KMS-11 (cell line): ENCODE measurements at regions not wholly inside any gene's neighbourhood (a gene's known extent, or its start where the extent isn't known, plus 50 kb on each side); places are given as distances from the start of the nearest gene placed in this dataset.

Experiments used
- H2AFZ ChIP-seq: fragments of 200-600 bp; sonication (generic); 2 replicates; pipeline ENCODE4 v1.6.1; 2016; ENCODE audit warnings: antibody characterized with exemption, mixed run types, low read depth
- H3K27ac ChIP-seq: fragments of 200-600 bp; sonication (generic); 2 replicates; pipeline ENCODE4 v1.6.1; 2016; ENCODE audit warnings: mild to moderate bottlenecking, mixed run types
- H3K27me3 ChIP-seq: fragments of 200-600 bp; sonication (generic); 2 replicates; pipeline ENCODE4 v1.6.1; 2017; ENCODE audit warnings: mild to moderate bottlenecking, low read depth, mixed run types, moderate library complexity; ENCODE audit not compliant: insufficient read depth
- H3K36me3 ChIP-seq: fragments of 200-600 bp; sonication (generic); 2 replicates; pipeline ENCODE4 v1.6.1; 2017; ENCODE audit warnings: mild to moderate bottlenecking, mixed run types; ENCODE audit not compliant: insufficient read depth
- H3K4me1 ChIP-seq: fragments of 200-600 bp; sonication (generic); 2 replicates; pipeline ENCODE4 v1.6.1; 2016; ENCODE audit warnings: mild to moderate bottlenecking, low read depth, mixed run types; ENCODE audit not compliant: poor library complexity, severe bottlenecking
- H3K4me2 ChIP-seq: fragments of 200-600 bp; sonication (generic); 2 replicates; pipeline ENCODE4 v1.7.0; 2016; ENCODE audit warnings: mild to moderate bottlenecking, mixed run types
- H3K4me3 ChIP-seq: fragments of 200-600 bp; sonication (generic); IDR thresholded peaks from 2 replicates; pipeline ENCODE4 v1.6.1; 2017; ENCODE audit warnings: low read depth, low read length, mixed read lengths; ENCODE audit not compliant: insufficient read depth
- H3K79me2 ChIP-seq: fragments of 200-600 bp; sonication (generic); 2 replicates; pipeline ENCODE4 v1.6.1; 2016; ENCODE audit warnings: low read depth, mixed run types; ENCODE audit not compliant: insufficient read depth
- H3K9ac ChIP-seq: fragments of 200-600 bp; sonication (generic); 2 replicates; pipeline ENCODE4 v1.6.1; 2016; ENCODE audit warnings: mild to moderate bottlenecking, mixed run types
- H4K20me1 ChIP-seq: fragments of 200-600 bp; sonication (generic); 2 replicates; pipeline ENCODE4 v1.6.1; 2016; ENCODE audit warnings: mild to moderate bottlenecking, mixed run types; ENCODE audit not compliant: insufficient read depth
- TF ChIP-seq, protein P1 (sequence below): fragments of 200-600 bp; sonication (generic); conservative IDR thresholded peaks from 2 replicates; pipeline ENCODE4 v1.6.1; 2017; ENCODE audit warnings: low read depth, mild to moderate bottlenecking, antibody characterized with exemption, low read length, moderate library complexity, mixed read lengths

- Histone ChIP-seq H3K27me3 (no peaks in the 10 kb centered on the region), H4K20me1 (no peaks in the 10 kb centered on the region), H3K27ac (no peak overlapping the region), H2AFZ (no peak overlapping the region), H3K9ac (no peak overlapping the region), H3K36me3 (no peaks in the 10 kb centered on the region), H3K4me3 (no peak overlapping the region), H3K4me1 (no peaks in the 10 kb centered on the region), H3K79me2 (no peaks in the 10 kb centered on the region), H3K4me2 (no peak overlapping the region)
- TF ChIP-seq, protein P1, sequence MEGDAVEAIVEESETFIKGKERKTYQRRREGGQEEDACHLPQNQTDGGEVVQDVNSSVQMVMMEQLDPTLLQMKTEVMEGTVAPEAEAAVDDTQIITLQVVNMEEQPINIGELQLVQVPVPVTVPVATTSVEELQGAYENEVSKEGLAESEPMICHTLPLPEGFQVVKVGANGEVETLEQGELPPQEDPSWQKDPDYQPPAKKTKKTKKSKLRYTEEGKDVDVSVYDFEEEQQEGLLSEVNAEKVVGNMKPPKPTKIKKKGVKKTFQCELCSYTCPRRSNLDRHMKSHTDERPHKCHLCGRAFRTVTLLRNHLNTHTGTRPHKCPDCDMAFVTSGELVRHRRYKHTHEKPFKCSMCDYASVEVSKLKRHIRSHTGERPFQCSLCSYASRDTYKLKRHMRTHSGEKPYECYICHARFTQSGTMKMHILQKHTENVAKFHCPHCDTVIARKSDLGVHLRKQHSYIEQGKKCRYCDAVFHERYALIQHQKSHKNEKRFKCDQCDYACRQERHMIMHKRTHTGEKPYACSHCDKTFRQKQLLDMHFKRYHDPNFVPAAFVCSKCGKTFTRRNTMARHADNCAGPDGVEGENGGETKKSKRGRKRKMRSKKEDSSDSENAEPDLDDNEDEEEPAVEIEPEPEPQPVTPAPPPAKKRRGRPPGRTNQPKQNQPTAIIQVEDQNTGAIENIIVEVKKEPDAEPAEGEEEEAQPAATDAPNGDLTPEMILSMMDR, result no peak
These were observed 327.4 kb upstream of the ZC3H12C start for GRCh38 chr11:109765709-109766311.

DNA sequence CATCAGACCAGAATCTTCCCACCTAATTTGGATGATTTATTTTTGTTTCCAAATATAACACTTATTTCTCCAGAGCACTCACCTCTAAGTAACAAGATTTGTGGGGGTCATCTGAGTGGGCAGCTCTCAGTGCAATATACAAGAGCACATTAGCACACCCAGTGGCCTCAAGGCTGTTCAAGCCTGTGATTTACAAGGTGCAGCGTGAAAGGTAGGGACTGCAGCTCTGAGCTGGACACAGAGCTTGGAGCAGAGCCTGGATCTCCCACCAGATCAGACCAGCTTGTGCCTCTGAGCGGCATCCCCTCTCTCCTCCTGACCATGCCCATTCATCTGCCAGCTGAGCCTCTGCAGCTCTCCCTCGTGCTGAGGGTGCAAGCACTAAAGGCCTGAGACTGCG lies 323.3 kb upstream of the ZC3H12C start:
- Histone ChIP-seq H3K4me2 (no peak overlapping the region), H4K20me1 (no peaks in the 10 kb centered on the region), H3K27ac (no peak overlapping the region), H3K4me3 (no peak overlapping the region), H3K9ac (no peak overlapping the region), H3K4me1 (no peaks in the 10 kb centered on the region), H3K27me3 (no peaks in the 10 kb centered on the region), H2AFZ (no peak overlapping the region), H3K79me2 (no peaks in the 10 kb centered on the region), H3K36me3 (no peaks in the 10 kb centered on the region)
- TF ChIP-seq, protein P1, result no peak

GRCh38 chr11:109770323-109770722 lies 322.9 kb upstream of the ZC3H12C start:
- no peaks in the 10 kb centered on the region for H3K4me1 ChIP-seq
- H4K20me1 ChIP-seq, result no peaks in the 10 kb centered on the region
- H3K9ac ChIP-seq, result no peak overlapping the region
- H3K27ac ChIP-seq, result no peak overlapping the region
- H3K36me3 ChIP-seq, result no peaks in the 10 kb centered on the region
- no peak overlapping the region for H3K4me3 ChIP-seq
- no peak overlapping the region for H3K4me2 ChIP-seq
- no peaks in the 10 kb centered on the region for H3K79me2 ChIP-seq
- no peak overlapping the region for H2AFZ ChIP-seq
- H3K27me3 ChIP-seq, result no peaks in the 10 kb centered on the region
- TF ChIP-seq, protein P1, result no peak

DNA sequence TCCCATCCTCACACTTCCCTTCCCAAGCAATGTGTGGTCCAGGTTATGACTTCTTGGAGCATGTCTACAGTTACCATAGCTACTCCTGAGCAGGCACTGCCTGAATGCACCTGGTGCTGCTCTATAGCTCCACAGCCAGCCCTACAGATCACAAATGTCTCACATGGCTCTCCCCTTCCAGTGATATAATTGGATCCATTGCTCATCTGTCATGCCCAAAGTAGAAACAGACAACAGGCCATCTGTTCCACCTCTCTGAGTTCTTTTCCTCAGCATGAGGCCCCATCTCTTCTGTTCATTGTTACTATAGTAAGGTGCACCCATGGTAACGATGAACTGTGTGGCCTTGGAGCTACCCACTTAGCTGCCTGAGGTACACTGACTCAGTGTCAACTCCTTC lies 320.3 kb upstream of the ZC3H12C start:
- no peaks in the 10 kb centered on the region for H4K20me1 ChIP-seq
- H3K4me3 ChIP-seq, result no peak overlapping the region
- H3K4me2 ChIP-seq, result no peak overlapping the region
- no peak overlapping the region for H2AFZ ChIP-seq
- H3K36me3 ChIP-seq, result no peaks in the 10 kb centered on the region
- no peak overlapping the region for H3K9ac ChIP-seq
- TF ChIP-seq, protein P1, result no peak
- no peaks in the 10 kb centered on the region for H3K79me2 ChIP-seq
- H3K27ac ChIP-seq, result no peak overlapping the region
- no peaks in the 10 kb centered on the region for H3K27me3 ChIP-seq
- H3K4me1 ChIP-seq, result no peaks in the 10 kb centered on the region
